Skeletal muscle tissue (tissue), 3 donors: ENCODE measurements at regions not wholly inside any gene's neighbourhood (a gene's known extent, or its start where the extent isn't known, plus 50 kb on each side); places are given as distances from the start of the nearest gene placed in this dataset.

Experiments used
- H3K27ac ChIP-seq: one replicate; pipeline ENCODE4 v1.7.0; 2013; ENCODE audit warnings: mild to moderate bottlenecking, low read depth, low read length, inconsistent platforms
- H3K27me3 ChIP-seq, 3 donors: one replicate each; pipeline ENCODE4 v1.7.0; 2013; ENCODE audit warnings: low read length in 3 of 3; ENCODE audit not compliant: control insufficient read depth in 3 of 3, insufficient read depth in 3 of 3
- H3K36me3 ChIP-seq, 3 donors: one replicate each; pipeline ENCODE4 v1.7.0; 2013; ENCODE audit warnings: low read length in 3 of 3; ENCODE audit not compliant: control insufficient read depth in 3 of 3, insufficient read depth in 3 of 3
- H3K4me1 ChIP-seq, 3 donors: one replicate each; pipeline ENCODE4 v1.7.0; 2013; ENCODE audit warnings: low read length in 3 of 3, mild to moderate bottlenecking in 3 of 3; ENCODE audit not compliant: control insufficient read depth in 3 of 3, insufficient read depth in 3 of 3
- H3K4me3 ChIP-seq, 3 donors: one replicate each; pipeline ENCODE4 v1.7.0; 2013; ENCODE audit warnings: low read length in 3 of 3
- H3K9ac ChIP-seq, 3 donors: one replicate each; pipeline ENCODE4 v1.7.0; 2013; ENCODE audit warnings: low read length in 3 of 3, mild to moderate bottlenecking in 3 of 3, moderate library complexity in 2 of 3, low read depth in 1 of 3
- H3K9me3 ChIP-seq, 3 donors: one replicate each; pipeline ENCODE4 v1.7.0; 2013; ENCODE audit warnings: low read length in 3 of 3; ENCODE audit not compliant: control insufficient read depth in 3 of 3
- donor health status: Osteomylitis.

- H3K36me3 ChIP-seq, result no peaks in the 10 kb centered on the region
- no peaks in the 10 kb centered on the region for H3K9me3 ChIP-seq
- no peaks in the 10 kb centered on the region for H3K27me3 ChIP-seq
- H3K27ac ChIP-seq, result no peak overlapping the region
- no peak overlapping the region for H3K4me3 ChIP-seq
- no peak overlapping the region for H3K9ac ChIP-seq
- peaks cover 0 to 11% (median 0%) of the 10 kb centered on the region in 3 donors for H3K4me1 ChIP-seq
Measured at GRCh38 chr20:60136645-60137401, 178.6 kb downstream of the CDH26 start.

GRCh38 chr20:60137657-60138245 is 179.5 kb downstream of the CDH26 start:
- H3K27me3 ChIP-seq, result no peaks in the 10 kb centered on the region
- peak overlapping the region in 2 of 3 donors; percentile 11 to 34 for H3K9ac ChIP-seq
- H3K4me1 ChIP-seq, result peaks cover 0 to 9% (median 0%) of the 10 kb centered on the region in 3 donors
- peak overlapping the region in 2 of 3 donors; percentile 29 to 61 for H3K4me3 ChIP-seq
- H3K27ac ChIP-seq, result no peak overlapping the region
- H3K9me3 ChIP-seq, result no peaks in the 10 kb centered on the region
- H3K36me3 ChIP-seq, result no peaks in the 10 kb centered on the region

GRCh38 chr20:60138256-60139220 is 180.3 kb downstream of the CDH26 start:
- Histone ChIP-seq H3K36me3 (no peaks in the 10 kb centered on the region), H3K9me3 (no peaks in the 10 kb centered on the region), H3K9ac (peak overlapping the region in 2 of 3 donors; percentile 11 to 34), H3K4me1 (peaks cover 0 to 7% (median 0%) of the 10 kb centered on the region in 3 donors), H3K27ac (no peak overlapping the region), H3K27me3 (no peaks in the 10 kb centered on the region), H3K4me3 (peak overlapping the region; percentile 29 to 61 (median 37))

- Histone ChIP-seq H3K4me3 (no peak overlapping the region), H3K27me3 (no peaks in the 10 kb centered on the region), H3K9ac (no peak overlapping the region), H3K9me3 (no peaks in the 10 kb centered on the region), H3K4me1 (peaks cover 0 to 7% (median 0%) of the 10 kb centered on the region in 3 donors), H3K27ac (no peak overlapping the region), H3K36me3 (no peaks in the 10 kb centered on the region)
Measured at GRCh38 chr20:60139663-60140446, 181.6 kb downstream of the CDH26 start.

GRCh38 chr20:60142587-60142986 is 184.4 kb downstream of the CDH26 start:
- H3K4me1 ChIP-seq, result peaks cover 0 to 7% (median 0%) of the 10 kb centered on the region in 3 donors
- H3K27me3 ChIP-seq, result no peaks in the 10 kb centered on the region
- no peak overlapping the region for H3K27ac ChIP-seq
- no peak overlapping the region for H3K4me3 ChIP-seq
- no peaks in the 10 kb centered on the region for H3K9me3 ChIP-seq
- H3K36me3 ChIP-seq, result no peaks in the 10 kb centered on the region
- H3K9ac ChIP-seq, result no peak overlapping the region

- peaks cover 0 to 7% (median 0%) of the 10 kb centered on the region in 3 donors for H3K4me1 ChIP-seq
- H3K27ac ChIP-seq, result no peak overlapping the region
Measured at GRCh38 chr20:60143261-60143842, 185.1 kb downstream of the CDH26 start.

GRCh38 chr20:60144404-60144803 is 186.2 kb downstream of the CDH26 start:
- Histone ChIP-seq H3K9ac (no peak overlapping the region), H3K4me3 (no peak overlapping the region), H3K4me1 (peaks cover 0 to 3% (median 0%) of the 10 kb centered on the region in 3 donors), H3K36me3 (no peaks in the 10 kb centered on the region), H3K27me3 (no peaks in the 10 kb centered on the region), H3K27ac (no peak overlapping the region), H3K9me3 (no peaks in the 10 kb centered on the region)

More at GRCh38 chr20:60143261-60143842, 185.1 kb downstream of the CDH26 start:
- no peaks in the 10 kb centered on the region for H3K36me3 ChIP-seq
- H3K9ac ChIP-seq, result no peak overlapping the region
- H3K27me3 ChIP-seq, result no peaks in the 10 kb centered on the region
- H3K9me3 ChIP-seq, result no peaks in the 10 kb centered on the region
- no peak overlapping the region for H3K4me3 ChIP-seq

- H3K9ac ChIP-seq, result no peak overlapping the region
- H3K4me1 ChIP-seq, result peaks cover 0 to under 1% (median 0%) of the 10 kb centered on the region in 3 donors
- no peaks in the 10 kb centered on the region for H3K36me3 ChIP-seq
- no peak overlapping the region for H3K27ac ChIP-seq
- no peaks in the 10 kb centered on the region for H3K27me3 ChIP-seq
- no peak overlapping the region for H3K4me3 ChIP-seq
- no peaks in the 10 kb centered on the region for H3K9me3 ChIP-seq
Measured at GRCh38 chr20:60144974-60145527, 186.8 kb downstream of the CDH26 start.

GRCh38 chr20:60147004-60147403 is 188.8 kb downstream of the CDH26 start:
- Histone ChIP-seq H3K27ac (no peak overlapping the region), H3K36me3 (no peaks in the 10 kb centered on the region), H3K27me3 (no peaks in the 10 kb centered on the region), H3K9me3 (no peaks in the 10 kb centered on the region), H3K4me1 (no peaks in the 10 kb centered on the region), H3K9ac (no peak overlapping the region), H3K4me3 (no peak overlapping the region)
